Calu3 (cell line): ENCODE measurements at regions not wholly inside any gene's neighbourhood (a gene's known extent, or its start where the extent isn't known, plus 50 kb on each side); places are given as distances from the start of the nearest gene placed in this dataset.

ENCODE experiments used
- BruUV-seq: library from RNA; stranded (reverse); fragments of 400-500 nt; replicated peaks from 2 replicates; lab custom pipeline; 2021; lab: Mats Ljungman, UMichigan
- CTCF ChIA-PET: fragments of 300-600 bp; sonication (Branson Sonifier 250); formaldehyde crosslinking; loops from one replicate; lab custom pipeline; 2022; ENCODE audit warnings: antibody characterized with exemption; lab: Charles Lee
- DNase-seq: peaks from one replicate; pipeline ENCODE4 v3.0.0; 2022
- H3K27ac Mint-ChIP-seq: one replicate; pipeline ENCODE4 v1.8.0; 2022; ENCODE audit warnings: mixed read lengths; ENCODE audit not compliant: unreplicated experiment
- H3K27me3 Mint-ChIP-seq: one replicate; pipeline ENCODE4 v1.8.0; 2022; ENCODE audit warnings: mixed read lengths; ENCODE audit not compliant: unreplicated experiment
- H3K36me3 Mint-ChIP-seq: one replicate; pipeline ENCODE4 v1.8.0; 2022; ENCODE audit warnings: mild to moderate bottlenecking, moderate library complexity, mixed read lengths; ENCODE audit not compliant: insufficient read depth, unreplicated experiment
- H3K4me1 Mint-ChIP-seq: one replicate; pipeline ENCODE4 v1.8.0; 2022; ENCODE audit warnings: mild to moderate bottlenecking, low read depth, mixed read lengths; ENCODE audit not compliant: unreplicated experiment
- H3K4me3 Mint-ChIP-seq: one replicate; pipeline ENCODE4 v1.8.0; 2022; ENCODE audit warnings: mild to moderate bottlenecking, low read depth, moderate library complexity, mixed read lengths; ENCODE audit not compliant: unreplicated experiment
- H3K9me3 Mint-ChIP-seq: one replicate; pipeline ENCODE4 v1.8.0; 2022; ENCODE audit warnings: low read depth, mixed read lengths; ENCODE audit not compliant: unreplicated experiment
- CTCF ChIP-seq: fragments of 200-600 bp; IDR thresholded peaks from one replicate; pipeline ENCODE4 v1.8.0; 2022; ENCODE audit warnings: antibody characterized with exemption; ENCODE audit not compliant: unreplicated experiment
- intact Hi-C: fragments of 100-400 bp; cut with micrococcal nuclease; formaldehyde crosslinking; loops from one replicate; pipeline ENCODE4 v1.10.0; 2022; ENCODE audit not compliant: unreplicated experiment

- no TSS peak for BruUV-seq
- Mint-ChIP-seq H3K9me3 (no peaks in the 10 kb centered on the region), H3K27ac (no peak overlapping the region), H3K4me1 (no peaks in the 10 kb centered on the region), H3K27me3 (no peaks in the 10 kb centered on the region), H3K4me3 (no peak overlapping the region), H3K36me3 (no peaks in the 10 kb centered on the region)
- TF ChIP-seq CTCF, result no peak
- CTCF ChIA-PET, result no interaction called here
- intact Hi-C loops, result no loop called here
- DNase-seq, result no peak
Measured at GRCh38 chr3:107100573-107100972, 276.7 kb upstream of the CCDC54 start.

DNA sequence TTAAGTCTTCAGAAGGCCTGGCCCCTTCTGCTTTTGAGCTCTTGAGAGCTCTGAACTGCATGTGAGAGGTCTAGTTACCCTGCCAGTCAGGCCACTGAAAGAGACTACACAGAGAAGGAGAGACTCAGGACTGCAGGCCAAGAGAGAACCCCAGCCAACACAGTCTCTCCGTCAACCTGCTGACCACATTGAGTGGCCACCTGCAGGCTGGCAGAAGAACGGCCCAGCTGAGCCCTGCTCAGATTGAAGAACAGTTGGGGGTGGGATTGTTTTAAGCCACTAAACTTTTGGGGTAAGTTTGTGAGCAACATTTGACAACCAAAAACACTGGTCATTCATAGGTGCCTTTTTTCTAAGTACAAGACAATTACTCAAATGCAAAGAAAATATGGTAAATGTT lies 273.5 kb upstream of the CCDC54 start:
- Mint-ChIP-seq H3K9me3 (peaks cover 4% of the 10 kb centered on the region), H3K27ac (no peak overlapping the region), H3K27me3 (no peaks in the 10 kb centered on the region), H3K4me1 (no peaks in the 10 kb centered on the region), H3K4me3 (no peak overlapping the region), H3K36me3 (no peaks in the 10 kb centered on the region)
- CTCF ChIA-PET, result no interaction called here
- DNase-seq, result peak; percentile 6
- no peak for TF ChIP-seq CTCF
- BruUV-seq, result no TSS peak
- intact Hi-C loops, result no loop called here

DNA sequence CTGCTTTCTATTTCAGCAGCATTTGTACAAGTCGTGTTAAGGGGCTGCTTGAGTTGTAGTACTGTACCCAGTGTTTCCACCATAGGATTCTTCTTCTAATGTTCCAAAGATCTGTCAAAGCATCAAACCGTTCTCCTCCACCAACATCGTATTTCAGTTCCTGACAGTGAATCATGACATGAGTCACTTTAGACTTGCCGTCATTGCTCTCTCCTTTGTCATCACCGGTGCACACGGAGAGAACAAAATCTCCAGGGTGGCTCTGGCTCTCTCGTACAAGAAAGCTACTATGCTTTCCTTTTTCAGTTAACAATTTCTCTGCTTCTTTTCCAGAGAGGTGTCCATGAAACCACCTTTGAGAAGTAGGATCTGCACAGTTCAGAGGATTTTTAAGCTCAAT lies 270.9 kb upstream of the CCDC54 start:
- no peak for DNase-seq
- intact Hi-C loops, result no loop called here
- H3K27me3 Mint-ChIP-seq, result no peaks in the 10 kb centered on the region
- no peaks in the 10 kb centered on the region for H3K36me3 Mint-ChIP-seq
- H3K27ac Mint-ChIP-seq, result no peak overlapping the region
- CTCF ChIA-PET, result no interaction called here
- no peak for TF ChIP-seq CTCF
- BruUV-seq, result no TSS peak
- peaks cover 4% of the 10 kb centered on the region for H3K9me3 Mint-ChIP-seq
- H3K4me1 Mint-ChIP-seq, result no peaks in the 10 kb centered on the region
- H3K4me3 Mint-ChIP-seq, result no peak overlapping the region

GRCh38 chr3:107106907-107107306 lies 270.3 kb upstream of the CCDC54 start:
- DNase-seq, result no peak
- CTCF ChIA-PET, result no interaction called here
- TF ChIP-seq CTCF, result no peak
- intact Hi-C loops, result no loop called here
- Mint-ChIP-seq H3K27me3 (no peaks in the 10 kb centered on the region), H3K9me3 (peaks cover 4% of the 10 kb centered on the region), H3K4me3 (no peak overlapping the region), H3K36me3 (no peaks in the 10 kb centered on the region), H3K4me1 (no peaks in the 10 kb centered on the region), H3K27ac (no peak overlapping the region)
- BruUV-seq, result no TSS peak
